Thyroid gland (tissue), 4 donors: ENCODE measurements at regions not wholly inside any gene's neighbourhood (a gene's known extent, or its start where the extent isn't known, plus 50 kb on each side); places are given as distances from the start of the nearest gene placed in this dataset.

ENCODE experiments used
- POLR2A ChIP-seq, 2 donors: fragments of 450-650 bp; IDR thresholded peaks; one replicate each; pipeline ENCODE4 v1.6.1; 2017; ENCODE audit warnings: antibody characterized with exemption in 2 of 2, mild to moderate bottlenecking in 2 of 2, moderate library complexity in 1 of 2
- TF ChIP-seq, protein P1 (sequence below), 6 experiments: fragments of 200-600 bp in 3 of 6; fragments of 450-650 bp in 3 of 6; sonication (generic) in 3 of 6; IDR thresholded peaks; one replicate each; pipeline ENCODE4 v1.5.1; 2016 to 2019; ENCODE audit warnings: antibody characterized with exemption in 6 of 6, mild to moderate bottlenecking in 2 of 6, inconsistent platforms in 1 of 6, moderate library complexity in 1 of 6

DNA sequence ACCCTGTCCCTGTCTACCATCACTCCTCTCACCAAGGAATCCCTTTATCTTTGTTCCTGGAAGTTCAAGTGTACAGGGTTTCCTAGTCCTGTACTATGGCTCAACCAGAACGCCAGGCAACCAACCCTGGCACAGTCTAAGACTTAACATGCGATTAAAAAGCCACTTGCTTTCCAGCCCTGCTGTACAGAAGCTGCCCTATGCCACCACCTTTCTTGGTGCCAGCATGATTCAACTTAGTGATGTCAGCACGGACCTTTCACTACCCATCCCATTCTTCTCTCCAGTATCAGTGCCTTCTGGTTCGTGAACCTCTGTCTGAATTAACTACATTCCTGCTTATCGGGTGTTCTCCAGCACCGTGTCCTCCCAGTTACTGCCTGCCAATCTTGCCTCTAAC lies 151.1 kb downstream of the KLF12 start:
- TF ChIP-seq, protein P1, sequence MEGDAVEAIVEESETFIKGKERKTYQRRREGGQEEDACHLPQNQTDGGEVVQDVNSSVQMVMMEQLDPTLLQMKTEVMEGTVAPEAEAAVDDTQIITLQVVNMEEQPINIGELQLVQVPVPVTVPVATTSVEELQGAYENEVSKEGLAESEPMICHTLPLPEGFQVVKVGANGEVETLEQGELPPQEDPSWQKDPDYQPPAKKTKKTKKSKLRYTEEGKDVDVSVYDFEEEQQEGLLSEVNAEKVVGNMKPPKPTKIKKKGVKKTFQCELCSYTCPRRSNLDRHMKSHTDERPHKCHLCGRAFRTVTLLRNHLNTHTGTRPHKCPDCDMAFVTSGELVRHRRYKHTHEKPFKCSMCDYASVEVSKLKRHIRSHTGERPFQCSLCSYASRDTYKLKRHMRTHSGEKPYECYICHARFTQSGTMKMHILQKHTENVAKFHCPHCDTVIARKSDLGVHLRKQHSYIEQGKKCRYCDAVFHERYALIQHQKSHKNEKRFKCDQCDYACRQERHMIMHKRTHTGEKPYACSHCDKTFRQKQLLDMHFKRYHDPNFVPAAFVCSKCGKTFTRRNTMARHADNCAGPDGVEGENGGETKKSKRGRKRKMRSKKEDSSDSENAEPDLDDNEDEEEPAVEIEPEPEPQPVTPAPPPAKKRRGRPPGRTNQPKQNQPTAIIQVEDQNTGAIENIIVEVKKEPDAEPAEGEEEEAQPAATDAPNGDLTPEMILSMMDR (IDR thresholded peaks at IDR 0.05), result no peak
- no peak for TF ChIP-seq POLR2A (IDR thresholded peaks at IDR 0.05)
